Panc1 (cell line): ENCODE measurements at regions not wholly inside any gene's neighbourhood (a gene's known extent, or its start where the extent isn't known, plus 50 kb on each side); places are given as distances from the start of the nearest gene placed in this dataset.

Source experiments
- POLR2AphosphoS5 ChIP-seq: IDR thresholded peaks from 2 replicates; pipeline ENCODE4 v1.6.1; 2012; ENCODE audit warnings: mild to moderate bottlenecking, low read depth, low read length, moderate library complexity
- TCF7L2 ChIP-seq: IDR thresholded peaks from 2 replicates; pipeline ENCODE4 v1.6.1; 2011; ENCODE audit warnings: mild to moderate bottlenecking, low read depth, low read length, inconsistent platforms
- TF ChIP-seq, protein P1 (sequence below): fragments of 450-650 bp; IDR thresholded peaks from 2 replicates; pipeline ENCODE4 v1.5.1; 2017; ENCODE audit warnings: mild to moderate bottlenecking
- TF ChIP-seq, protein P2 (sequence below), 2 experiments: IDR thresholded peaks; 2 replicates each; pipeline ENCODE4 v1.6.1; 2011 to 2012; ENCODE audit warnings: low read depth in 2 of 2, control low read depth in 1 of 2, low read length in 1 of 2, mild to moderate bottlenecking in 1 of 2, moderate library complexity in 1 of 2; ENCODE audit not compliant: insufficient read depth in 1 of 2

DNA sequence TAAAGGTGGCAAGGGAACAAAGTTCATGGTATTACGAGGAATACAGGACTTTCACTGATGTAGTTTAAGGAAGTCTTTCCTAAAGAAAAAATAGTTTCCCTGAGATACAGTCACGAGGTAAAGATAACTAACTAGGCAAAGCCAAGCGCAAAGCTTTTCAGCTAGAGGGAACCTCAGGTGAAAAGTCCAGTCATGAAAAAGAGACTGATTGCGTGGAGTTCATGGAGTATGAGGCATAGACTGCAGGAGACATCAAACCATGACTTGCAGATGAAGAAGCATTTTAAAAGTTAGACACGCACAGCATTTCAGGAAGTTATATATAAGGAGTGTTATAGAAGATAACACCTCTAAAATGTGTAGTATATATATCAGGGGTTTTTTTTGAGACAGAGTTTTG lies 205.6 kb upstream of the ZNF184 start:
- TF ChIP-seq, protein P1, sequence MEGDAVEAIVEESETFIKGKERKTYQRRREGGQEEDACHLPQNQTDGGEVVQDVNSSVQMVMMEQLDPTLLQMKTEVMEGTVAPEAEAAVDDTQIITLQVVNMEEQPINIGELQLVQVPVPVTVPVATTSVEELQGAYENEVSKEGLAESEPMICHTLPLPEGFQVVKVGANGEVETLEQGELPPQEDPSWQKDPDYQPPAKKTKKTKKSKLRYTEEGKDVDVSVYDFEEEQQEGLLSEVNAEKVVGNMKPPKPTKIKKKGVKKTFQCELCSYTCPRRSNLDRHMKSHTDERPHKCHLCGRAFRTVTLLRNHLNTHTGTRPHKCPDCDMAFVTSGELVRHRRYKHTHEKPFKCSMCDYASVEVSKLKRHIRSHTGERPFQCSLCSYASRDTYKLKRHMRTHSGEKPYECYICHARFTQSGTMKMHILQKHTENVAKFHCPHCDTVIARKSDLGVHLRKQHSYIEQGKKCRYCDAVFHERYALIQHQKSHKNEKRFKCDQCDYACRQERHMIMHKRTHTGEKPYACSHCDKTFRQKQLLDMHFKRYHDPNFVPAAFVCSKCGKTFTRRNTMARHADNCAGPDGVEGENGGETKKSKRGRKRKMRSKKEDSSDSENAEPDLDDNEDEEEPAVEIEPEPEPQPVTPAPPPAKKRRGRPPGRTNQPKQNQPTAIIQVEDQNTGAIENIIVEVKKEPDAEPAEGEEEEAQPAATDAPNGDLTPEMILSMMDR: no peak
- TF ChIP-seq POLR2AphosphoS5 (no peak), TCF7L2 (no peak)
- TF ChIP-seq, protein P2, sequence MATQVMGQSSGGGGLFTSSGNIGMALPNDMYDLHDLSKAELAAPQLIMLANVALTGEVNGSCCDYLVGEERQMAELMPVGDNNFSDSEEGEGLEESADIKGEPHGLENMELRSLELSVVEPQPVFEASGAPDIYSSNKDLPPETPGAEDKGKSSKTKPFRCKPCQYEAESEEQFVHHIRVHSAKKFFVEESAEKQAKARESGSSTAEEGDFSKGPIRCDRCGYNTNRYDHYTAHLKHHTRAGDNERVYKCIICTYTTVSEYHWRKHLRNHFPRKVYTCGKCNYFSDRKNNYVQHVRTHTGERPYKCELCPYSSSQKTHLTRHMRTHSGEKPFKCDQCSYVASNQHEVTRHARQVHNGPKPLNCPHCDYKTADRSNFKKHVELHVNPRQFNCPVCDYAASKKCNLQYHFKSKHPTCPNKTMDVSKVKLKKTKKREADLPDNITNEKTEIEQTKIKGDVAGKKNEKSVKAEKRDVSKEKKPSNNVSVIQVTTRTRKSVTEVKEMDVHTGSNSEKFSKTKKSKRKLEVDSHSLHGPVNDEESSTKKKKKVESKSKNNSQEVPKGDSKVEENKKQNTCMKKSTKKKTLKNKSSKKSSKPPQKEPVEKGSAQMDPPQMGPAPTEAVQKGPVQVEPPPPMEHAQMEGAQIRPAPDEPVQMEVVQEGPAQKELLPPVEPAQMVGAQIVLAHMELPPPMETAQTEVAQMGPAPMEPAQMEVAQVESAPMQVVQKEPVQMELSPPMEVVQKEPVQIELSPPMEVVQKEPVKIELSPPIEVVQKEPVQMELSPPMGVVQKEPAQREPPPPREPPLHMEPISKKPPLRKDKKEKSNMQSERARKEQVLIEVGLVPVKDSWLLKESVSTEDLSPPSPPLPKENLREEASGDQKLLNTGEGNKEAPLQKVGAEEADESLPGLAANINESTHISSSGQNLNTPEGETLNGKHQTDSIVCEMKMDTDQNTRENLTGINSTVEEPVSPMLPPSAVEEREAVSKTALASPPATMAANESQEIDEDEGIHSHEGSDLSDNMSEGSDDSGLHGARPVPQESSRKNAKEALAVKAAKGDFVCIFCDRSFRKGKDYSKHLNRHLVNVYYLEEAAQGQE (IDR thresholded peaks at IDR 0.05; ENCODE audit: insufficient read depth in 1 of 2, low read depth in 2 of 2, low read length in 1 of 2): no peak
